H1 (cell line): ENCODE measurements at regions not wholly inside any gene's neighbourhood (a gene's known extent, or its start where the extent isn't known, plus 50 kb on each side); places are given as distances from the start of the nearest gene placed in this dataset.

Experiments
- CTCF ChIA-PET: fragments of 300-600 bp; sonication (Branson Sonifier 250); formaldehyde crosslinking; loops from one replicate; lab custom pipeline; 2021; ENCODE audit not compliant: partially characterized antibody; lab: Charles Lee
- POLR2A ChIA-PET: fragments of 300-600 bp; sonication (Branson Sonifier 250); formaldehyde crosslinking; loops from one replicate; lab custom pipeline; 2021; ENCODE audit warnings: inconsistent platforms; ENCODE audit not compliant: partially characterized antibody; lab: Charles Lee
- DNase-seq, 2 experiments: peaks; one replicate each; pipeline versions ENCODE4 v3.0.0 to v3.0.0-alpha.2; 2010 to 2022; ENCODE audit warnings: low spot score in 2 of 2, low read depth in 1 of 2, mixed read lengths in 1 of 2
- FAIRE-seq: peaks from 2 replicates; lab custom pipeline; 2011; peaks lifted over from hg19 to GRCh38; lab: Jason Lieb, UNC
- H2AFZ ChIP-seq: 2 replicates; pipeline ENCODE4 v1.8.1; 2012; ENCODE audit warnings: low read length, inconsistent platforms
- H2AK5ac ChIP-seq: 2 replicates; pipeline ENCODE4 v1.6.1; 2013; ENCODE audit warnings: low read depth, low read length
- H2BK120ac ChIP-seq: replicated peaks from 2 replicates; pipeline ENCODE3; 2013; ENCODE audit warnings: low read depth, low read length, inconsistent platforms
- H2BK12ac ChIP-seq: 2 replicates; pipeline ENCODE4 v1.6.1; 2013; ENCODE audit warnings: low read depth, low read length
- H2BK15ac ChIP-seq: 2 replicates; pipeline ENCODE4 v1.6.1; 2013; ENCODE audit warnings: low read length
- H2BK20ac ChIP-seq: 2 replicates; pipeline ENCODE4 v1.6.1; 2013; ENCODE audit warnings: low read length
- H2BK5ac ChIP-seq: 2 replicates; pipeline ENCODE4 v1.6.1; 2013; ENCODE audit warnings: low read depth, low read length
- H3K14ac ChIP-seq: 2 replicates; pipeline ENCODE4 v1.6.1; 2013; ENCODE audit warnings: inconsistent platforms; ENCODE audit not compliant: insufficient read length
- H3K18ac ChIP-seq: 2 replicates; pipeline ENCODE4 v1.6.1; 2013; ENCODE audit warnings: low read length; ENCODE audit errors: extremely low read depth
- H3K23ac ChIP-seq: 2 replicates; pipeline ENCODE4 v1.6.1; 2013; ENCODE audit warnings: inconsistent platforms; ENCODE audit not compliant: insufficient read length
- H3K23me2 ChIP-seq: 2 replicates; pipeline ENCODE4 v1.6.1; 2013; ENCODE audit warnings: low read depth, low read length
- H3K27ac ChIP-seq: 2 replicates; pipeline ENCODE4 v1.6.1; 2011; ENCODE audit warnings: low read depth, low read length, inconsistent platforms
- H3K27me3 ChIP-seq, 4 experiments: replicated peaks in 1 of 4; 1 replicate in 1 of 4; 2 replicates in 3 of 4; pipeline versions ENCODE4 v1.6.1 to v1.8.1; 2011 to 2013; ENCODE audit warnings: low read length in 3 of 4, mild to moderate bottlenecking in 3 of 4, inconsistent platforms in 2 of 4, mixed read lengths in 2 of 4, moderate library complexity in 1 of 4; ENCODE audit not compliant: control insufficient read depth in 3 of 4, insufficient read depth in 3 of 4; ENCODE audit errors: extremely low read depth in 1 of 4
- H3K36me3 ChIP-seq, 4 experiments: 2 replicates each; pipeline versions ENCODE4 v1.6.1 to v1.8.1; 2011 to 2013; ENCODE audit warnings: mild to moderate bottlenecking in 4 of 4, low read length in 3 of 4, moderate library complexity in 2 of 4, control low read depth in 1 of 4, inconsistent platforms in 1 of 4; ENCODE audit not compliant: insufficient read depth in 4 of 4, control insufficient read depth in 2 of 4
- H3K4ac ChIP-seq: replicated peaks from 2 replicates; pipeline ENCODE3; 2013; ENCODE audit warnings: low read length, low read depth, mixed read lengths, inconsistent platforms; ENCODE audit not compliant: insufficient read length
- H3K4me1 ChIP-seq, 4 experiments: replicated peaks in 1 of 4; 1 replicate in 1 of 4; 2 replicates in 3 of 4; pipeline versions ENCODE4 v1.6.1 to v1.8.1; 2011 to 2013; ENCODE audit warnings: low read length in 3 of 4, inconsistent platforms in 2 of 4, mixed read lengths in 1 of 4; ENCODE audit not compliant: insufficient read depth in 4 of 4, control insufficient read depth in 3 of 4
- H3K4me2 ChIP-seq, 2 experiments: 2 replicates each; pipeline versions ENCODE4 v1.6.1 to v1.8.1; 2011 to 2013; ENCODE audit warnings: low read depth in 2 of 2, low read length in 2 of 2, control low read depth in 1 of 2, inconsistent platforms in 1 of 2, mild to moderate bottlenecking in 1 of 2; ENCODE audit not compliant: insufficient read depth in 1 of 2
- H3K4me3 ChIP-seq, 4 experiments: fragments of 200-600, 300-600 bp in 1 of 4; sonication (generic), shearing (Covaris generic), sonication (Bioruptor Twin) in 1 of 4; 2 replicates each; pipeline versions ENCODE4 v1.5.1 to v1.8.1; 2011 to 2016; ENCODE audit warnings: low read length in 4 of 4, low read depth in 3 of 4, control low read depth in 2 of 4, inconsistent platforms in 2 of 4, mild to moderate bottlenecking in 2 of 4, mixed read lengths in 1 of 4, moderate library complexity in 1 of 4; ENCODE audit not compliant: insufficient read depth in 2 of 4; ENCODE audit errors: extremely low read depth in 1 of 4
- H3K56ac ChIP-seq: replicated peaks from 2 replicates; pipeline ENCODE3; 2013; ENCODE audit warnings: low read depth, mild to moderate bottlenecking, mixed read lengths, low read length, inconsistent platforms; ENCODE audit not compliant: insufficient read length
- H3K79me1 ChIP-seq: 2 replicates; pipeline ENCODE4 v1.6.1; 2013; ENCODE audit warnings: low read depth, low read length, control low read depth
- H3K79me2 ChIP-seq, 2 experiments: 2 replicates each; pipeline versions ENCODE4 v1.6.1 to v1.8.1; 2012 to 2013; ENCODE audit warnings: low read length in 2 of 2, mild to moderate bottlenecking in 2 of 2, inconsistent platforms in 1 of 2; ENCODE audit not compliant: insufficient read depth in 2 of 2, control insufficient read depth in 1 of 2
- H3K9ac ChIP-seq, 4 experiments: replicated peaks in 1 of 4; 1 replicate in 1 of 4; 2 replicates in 3 of 4; pipeline versions ENCODE4 v1.6.1 to v1.8.1; 2011 to 2013; ENCODE audit warnings: low read depth in 3 of 4, low read length in 3 of 4, control low read depth in 2 of 4, mild to moderate bottlenecking in 2 of 4, moderate library complexity in 2 of 4, inconsistent platforms in 1 of 4; ENCODE audit errors: extremely low read depth in 1 of 4
- H3K9me3 ChIP-seq, 2 experiments: 2 replicates each; pipeline versions ENCODE4 v1.6.1 to v1.8.1; 2012 to 2013; ENCODE audit warnings: mild to moderate bottlenecking in 2 of 2, moderate library complexity in 2 of 2, control low read depth in 1 of 2, inconsistent platforms in 1 of 2, low read depth in 1 of 2, low read length in 1 of 2, mixed read lengths in 1 of 2; ENCODE audit not compliant: insufficient read depth in 2 of 2
- H4K20me1 ChIP-seq, 2 experiments: replicated peaks in 1 of 2; 2 replicates each; pipeline versions ENCODE3 to v1.8.1; 2011 to 2013; ENCODE audit warnings: inconsistent platforms in 2 of 2, low read length in 2 of 2, mild to moderate bottlenecking in 1 of 2; ENCODE audit not compliant: insufficient read depth in 2 of 2, control insufficient read depth in 1 of 2
- H4K5ac ChIP-seq: 2 replicates; pipeline ENCODE4 v1.6.1; 2013; ENCODE audit warnings: low read length, low read depth, mixed read lengths, inconsistent platforms; ENCODE audit not compliant: insufficient read length
- H4K8ac ChIP-seq: 2 replicates; pipeline ENCODE4 v1.8.0; 2013; ENCODE audit warnings: mild to moderate bottlenecking, moderate library complexity, low read length, inconsistent platforms; ENCODE audit not compliant: insufficient read depth; ENCODE audit errors: extremely low read depth
- H4K91ac ChIP-seq: replicated peaks from 2 replicates; pipeline ENCODE3; 2013; ENCODE audit warnings: low read length, mixed read lengths, inconsistent platforms; ENCODE audit not compliant: insufficient read length
- BACH1 ChIP-seq: IDR thresholded peaks from 2 replicates; pipeline ENCODE4 v1.6.1; 2012; ENCODE audit warnings: low read length, improper control_type of control experiment
- CREB1 ChIP-seq: IDR thresholded peaks from 2 replicates; pipeline ENCODE4 v1.6.1; 2012; ENCODE audit warnings: inconsistent platforms
- FOSL1 ChIP-seq: IDR thresholded peaks from 2 replicates; pipeline ENCODE4 v1.6.1; 2011; ENCODE audit warnings: mild to moderate bottlenecking, low read depth, low read length, moderate library complexity; ENCODE audit not compliant: insufficient read depth
- HDAC2 ChIP-seq, 2 experiments: fragments of 300-600 bp in 1 of 2; sonication (generic) in 1 of 2; IDR thresholded peaks; 2 replicates each; pipeline ENCODE4 v1.6.1; 2011 to 2012; ENCODE audit warnings: low read depth in 2 of 2, low read length in 2 of 2, mild to moderate bottlenecking in 2 of 2, moderate library complexity in 2 of 2, borderline replicate concordance in 1 of 2, inconsistent platforms in 1 of 2
- KDM4A ChIP-seq: IDR thresholded peaks from one replicate; pipeline ENCODE4 v1.7.1; 2012; ENCODE audit warnings: low read depth, mild to moderate bottlenecking, moderate library complexity, low read length, inconsistent platforms; ENCODE audit not compliant: severe bottlenecking
- NRF1 ChIP-seq: IDR thresholded peaks from 2 replicates; pipeline ENCODE4 v1.6.1; 2011; ENCODE audit warnings: mild to moderate bottlenecking, low read depth, low read length, improper control_type of control experiment
- POLR2AphosphoS5 ChIP-seq: IDR thresholded peaks from 2 replicates; pipeline ENCODE4 v1.6.1; 2011; ENCODE audit warnings: low read depth, low read length
- RXRA ChIP-seq: IDR thresholded peaks from 2 replicates; pipeline ENCODE4 v1.6.1; 2011; ENCODE audit warnings: low read depth, mild to moderate bottlenecking, low read length, moderate library complexity; ENCODE audit not compliant: insufficient read depth
- SP1 ChIP-seq: IDR thresholded peaks from 2 replicates; pipeline ENCODE4 v1.6.1; 2011; ENCODE audit warnings: low read depth, low read length
- TEAD4 ChIP-seq: IDR thresholded peaks from 2 replicates; pipeline ENCODE4 v1.6.1; 2012; ENCODE audit warnings: low read depth, low read length, inconsistent platforms, mixed read lengths
- ZNF274 ChIP-seq: IDR thresholded peaks from 2 replicates; pipeline ENCODE4 v1.7.0; 2012; ENCODE audit warnings: low read length, borderline replicate concordance; ENCODE audit errors: extremely low read depth
- TF ChIP-seq, protein P1 (sequence below): IDR thresholded peaks from 2 replicates; pipeline ENCODE4 v1.6.1; 2012; ENCODE audit warnings: inconsistent platforms
- TF ChIP-seq, protein P2 (sequence below): IDR thresholded peaks from 2 replicates; pipeline ENCODE4 v1.6.1; 2011; ENCODE audit warnings: low read length, improper control_type of control experiment

GRCh38 chr18:71966791-71967190, 577.4 kb downstream of the CBLN2 start:
- Histone ChIP-seq H3K9ac (no peak overlapping the region), H2BK20ac (no peak overlapping the region), H3K27ac (no peak overlapping the region), H3K56ac (no peak overlapping the region), H3K4ac (no peak overlapping the region), H4K91ac (no peak overlapping the region), H3K18ac (no peak overlapping the region), H3K9me3 (peaks cover 41 to 42% of the 10 kb centered on the region in 2 experiments), H4K8ac (no peak overlapping the region), H3K36me3 (no peaks in the 10 kb centered on the region), H3K23ac (no peak overlapping the region), H3K79me1 (no peaks in the 10 kb centered on the region), H2BK120ac (no peak overlapping the region), H2BK12ac (no peak overlapping the region), H3K4me3 (no peak overlapping the region), H3K4me2 (no peak overlapping the region), H2BK15ac (no peak overlapping the region), H2AK5ac (no peak overlapping the region), H3K27me3 (no peaks in the 10 kb centered on the region), H3K23me2 (0 out of 2 replicates have a peak, but pooled peaks cover 2% of the 10 kb centered on the region), H4K5ac (no peak overlapping the region), H3K14ac (no peak overlapping the region), H2BK5ac (no peak overlapping the region), H2AFZ (no peak overlapping the region), H4K20me1 (no peaks in the 10 kb centered on the region)
- no peak for DNase-seq
- ChIA-PET CTCF (no interaction called here), POLR2A (no interaction called here)
- no peak for FAIRE-seq
- TF ChIP-seq, protein P1, sequence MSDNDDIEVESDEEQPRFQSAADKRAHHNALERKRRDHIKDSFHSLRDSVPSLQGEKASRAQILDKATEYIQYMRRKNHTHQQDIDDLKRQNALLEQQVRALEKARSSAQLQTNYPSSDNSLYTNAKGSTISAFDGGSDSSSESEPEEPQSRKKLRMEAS, result no peak
- TF ChIP-seq CREB1 (no peak), BACH1 (no peak), HDAC2 (IDR thresholded peaks at IDR 0.05; ENCODE audit: borderline replicate concordance in 1 of 2, low read depth in 2 of 2, low read length in 2 of 2) (no peak), NRF1 (no peak), FOSL1 (no peak), RXRA (no peak), TEAD4 (no peak), POLR2AphosphoS5 (no peak), KDM4A (no peak), ZNF274 (no peak), SP1 (no peak)
- TF ChIP-seq, protein P2, sequence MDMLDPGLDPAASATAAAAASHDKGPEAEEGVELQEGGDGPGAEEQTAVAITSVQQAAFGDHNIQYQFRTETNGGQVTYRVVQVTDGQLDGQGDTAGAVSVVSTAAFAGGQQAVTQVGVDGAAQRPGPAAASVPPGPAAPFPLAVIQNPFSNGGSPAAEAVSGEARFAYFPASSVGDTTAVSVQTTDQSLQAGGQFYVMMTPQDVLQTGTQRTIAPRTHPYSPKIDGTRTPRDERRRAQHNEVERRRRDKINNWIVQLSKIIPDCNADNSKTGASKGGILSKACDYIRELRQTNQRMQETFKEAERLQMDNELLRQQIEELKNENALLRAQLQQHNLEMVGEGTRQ, result no peak
- TF ChIP-seq, all 59 proteins: peak for 0
- no peaks in the 10 kb centered on the region for H3K4me1 ChIP-seq
- no peaks in the 10 kb centered on the region for H3K79me2 ChIP-seq
